NCI-H2196 treated with DMSO at 0.1 percent for 48 hours (cell line): ENCODE measurements at regions not wholly inside any gene's neighbourhood (a gene's known extent, or its start where the extent isn't known, plus 50 kb on each side); places are given as distances from the start of the nearest gene placed in this dataset.
"Not testable (repeated sequence)": the region's sequence is repeated elsewhere in the genome, so short reads cannot be mapped to it uniquely, and the experiment has no call there.

Experiments used
- DNase-seq: peaks from one replicate; lab custom pipeline; 2025; ENCODE audit not compliant: unreplicated experiment; lab: John Stamatoyannopoulos, UW

- DNase-seq = no peak
Observed at GRCh38 chr6:167470101-167470835, 145.4 kb downstream of the TTLL2 start.

GRCh38 chr6:167470836-167471547 lies 146.1 kb downstream of the TTLL2 start:
- no peak for DNase-seq

GRCh38 chr6:167471548-167471930 lies 146.7 kb downstream of the TTLL2 start:
- DNase-seq = no peak

GRCh38 chr6:167472148-167472547 lies 147.3 kb downstream of the TTLL2 start:
- no peak for DNase-seq

DNA sequence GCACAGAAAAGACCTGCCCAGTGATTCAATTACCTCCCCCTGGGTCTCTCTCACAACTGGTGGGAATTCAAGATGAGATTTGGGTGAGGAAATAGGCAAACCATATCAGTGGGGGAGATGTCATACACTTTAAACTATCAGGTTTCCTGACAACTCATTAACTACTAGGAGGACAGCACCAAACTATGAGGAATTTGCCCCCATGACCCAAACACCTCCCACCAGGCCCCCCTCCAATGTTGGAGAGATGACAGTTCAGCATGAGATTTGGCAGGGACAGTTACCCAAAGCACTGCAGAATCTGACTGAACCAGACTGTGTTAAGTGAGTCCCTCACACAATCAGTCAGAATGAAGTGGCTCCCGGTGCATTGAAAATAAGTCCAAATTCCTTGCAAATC lies 148.0 kb downstream of the TTLL2 start:
- DNase-seq = no peak

- DNase-seq = no peak
Observed at GRCh38 chr6:167474171-167474570, 149.3 kb downstream of the TTLL2 start.

DNA sequence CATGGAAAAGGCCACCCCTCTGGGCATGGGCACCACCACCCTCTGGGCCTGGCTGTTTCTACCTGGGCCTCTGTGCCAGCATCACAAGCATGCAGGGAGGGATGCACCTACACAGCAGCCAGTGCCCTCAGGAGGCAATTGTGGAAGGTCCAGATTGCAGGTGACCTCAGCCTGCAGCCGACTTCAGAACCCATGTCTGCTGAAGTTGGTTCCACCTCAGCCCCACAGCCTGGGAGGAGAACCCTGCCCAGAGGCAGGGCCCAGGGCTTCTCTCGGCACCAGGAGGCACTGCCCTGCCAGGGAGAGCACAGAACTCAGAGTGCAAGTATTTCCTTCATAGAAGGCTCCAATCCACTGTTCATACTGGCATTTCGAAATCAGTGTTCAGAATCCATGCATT lies 149.8 kb downstream of the TTLL2 start:
- DNase-seq = no peak

- no peak for DNase-seq
Observed at GRCh38 chr6:167475947-167476346, 151.1 kb downstream of the TTLL2 start.

DNA sequence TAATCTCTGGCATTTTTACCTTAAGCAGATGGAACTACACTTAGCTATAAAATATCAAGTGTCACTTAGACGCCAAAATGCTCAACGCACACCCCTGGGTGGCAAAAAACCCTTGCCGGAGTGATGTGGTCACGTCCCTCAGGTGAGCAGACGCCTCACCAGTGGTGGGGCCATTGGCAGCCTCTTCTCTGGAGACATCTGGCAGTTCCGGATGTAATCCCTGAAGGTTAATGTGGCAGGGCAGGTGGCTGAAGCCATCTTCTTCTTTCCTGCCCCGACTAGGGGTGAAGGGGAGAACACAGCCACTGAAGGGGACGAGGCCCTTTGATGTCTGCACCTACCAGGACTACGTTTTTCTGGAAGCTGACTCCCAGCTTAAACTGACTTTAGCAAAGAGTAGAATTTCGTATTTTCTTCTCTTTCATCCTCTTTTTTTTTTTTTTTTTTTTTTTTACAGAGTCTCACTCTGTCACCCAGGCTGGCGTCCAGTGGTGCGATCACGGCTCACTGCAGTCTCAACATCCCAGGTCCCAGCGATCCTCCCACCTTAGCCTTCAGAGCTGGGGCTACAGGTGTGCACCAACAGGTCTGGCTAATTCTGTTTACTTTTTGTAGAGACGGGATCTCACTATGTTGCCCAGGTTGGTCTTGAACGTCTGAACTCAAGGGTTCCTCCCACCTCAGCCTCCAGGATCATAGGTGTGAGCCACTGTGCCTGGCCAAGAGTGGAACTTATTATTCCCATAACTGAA lies 152.1 kb downstream of the TTLL2 start:
- no peak for DNase-seq

DNA sequence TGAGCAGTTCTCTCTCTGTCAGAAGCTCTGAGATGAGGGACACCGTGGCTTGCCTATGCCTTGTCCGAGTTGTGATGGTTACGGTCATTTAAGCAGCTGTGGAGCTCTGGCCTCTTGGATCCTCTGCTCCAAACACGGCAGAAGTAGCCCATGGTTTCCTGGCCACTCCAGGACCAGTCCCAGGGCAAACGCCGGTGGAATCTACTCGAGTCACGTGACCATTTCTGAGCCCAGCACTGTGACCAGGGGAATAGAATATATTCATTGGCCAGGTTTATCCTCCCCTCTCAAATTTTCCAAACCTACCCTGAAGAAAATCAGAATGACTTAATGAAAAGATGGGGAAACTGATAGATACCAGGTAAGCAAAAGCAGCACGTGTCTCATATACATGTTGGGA lies 152.8 kb downstream of the TTLL2 start:
- no peak for DNase-seq

DNA sequence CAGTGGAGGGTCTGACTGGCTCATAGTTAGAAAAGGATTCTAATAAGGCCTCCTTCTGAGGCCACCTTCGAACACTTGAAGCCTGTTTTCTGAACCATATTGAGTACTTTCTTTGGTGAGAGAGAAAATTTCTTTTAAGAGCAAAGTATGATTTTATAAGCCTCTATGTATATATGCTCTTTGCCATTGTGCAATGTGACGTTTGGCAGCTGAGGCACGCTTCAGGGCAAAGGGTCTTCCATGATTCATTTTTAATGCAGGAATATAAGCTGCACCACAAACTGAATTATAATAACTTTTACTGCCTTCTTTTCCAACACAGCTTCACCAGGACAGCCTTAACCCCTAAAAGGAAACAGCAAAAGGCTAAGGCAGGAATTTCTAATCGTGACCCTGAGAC lies 154.4 kb downstream of the TTLL2 start:
- no peak for DNase-seq

DNA sequence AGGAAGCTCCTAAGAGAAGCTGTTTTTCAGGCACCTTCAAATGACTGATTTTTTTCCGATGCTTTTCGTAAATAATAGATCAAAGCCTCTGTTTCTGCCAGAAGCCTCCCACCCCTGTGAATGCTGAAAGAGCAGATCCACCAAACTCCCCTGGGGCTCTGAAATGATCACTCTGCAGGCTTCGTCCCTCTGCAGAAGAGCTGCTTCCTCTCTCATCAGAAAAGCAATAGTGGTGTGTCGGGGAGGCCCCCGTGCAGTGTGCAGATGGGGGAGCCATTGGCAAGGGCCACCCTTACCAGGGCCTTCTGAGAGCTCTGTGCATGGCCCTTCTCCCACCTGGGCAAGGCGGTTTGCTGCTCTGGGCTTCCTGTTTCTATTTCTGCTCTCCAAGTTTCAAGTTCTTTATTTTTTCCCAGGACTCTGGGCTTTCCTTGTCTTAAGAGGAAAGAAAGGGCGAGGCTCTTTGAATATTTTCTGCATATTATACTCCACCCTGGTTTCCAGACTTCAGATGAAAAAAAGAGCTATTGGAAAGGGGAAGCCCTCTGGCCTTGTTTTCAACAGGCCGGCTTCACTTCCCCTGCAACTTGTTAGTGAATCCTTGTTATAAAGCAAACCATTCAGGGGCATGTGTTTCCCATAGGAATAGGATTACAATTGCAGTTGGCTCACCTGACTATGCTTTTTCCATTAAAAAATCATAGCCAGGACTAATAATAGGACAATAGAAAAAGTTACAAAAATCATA lies 155.2 kb downstream of the TTLL2 start:
- no peak for DNase-seq

GRCh38 chr6:167481307-167481926 lies 156.5 kb downstream of the TTLL2 start:
- no peak for DNase-seq

- DNase-seq = not testable (repeated sequence)
Observed at GRCh38 chr6:167482801-167483200, 157.9 kb downstream of the TTLL2 start.

- no peak for DNase-seq
Observed at GRCh38 chr6:167485186-167485978, 160.5 kb downstream of the TTLL2 start.

DNA sequence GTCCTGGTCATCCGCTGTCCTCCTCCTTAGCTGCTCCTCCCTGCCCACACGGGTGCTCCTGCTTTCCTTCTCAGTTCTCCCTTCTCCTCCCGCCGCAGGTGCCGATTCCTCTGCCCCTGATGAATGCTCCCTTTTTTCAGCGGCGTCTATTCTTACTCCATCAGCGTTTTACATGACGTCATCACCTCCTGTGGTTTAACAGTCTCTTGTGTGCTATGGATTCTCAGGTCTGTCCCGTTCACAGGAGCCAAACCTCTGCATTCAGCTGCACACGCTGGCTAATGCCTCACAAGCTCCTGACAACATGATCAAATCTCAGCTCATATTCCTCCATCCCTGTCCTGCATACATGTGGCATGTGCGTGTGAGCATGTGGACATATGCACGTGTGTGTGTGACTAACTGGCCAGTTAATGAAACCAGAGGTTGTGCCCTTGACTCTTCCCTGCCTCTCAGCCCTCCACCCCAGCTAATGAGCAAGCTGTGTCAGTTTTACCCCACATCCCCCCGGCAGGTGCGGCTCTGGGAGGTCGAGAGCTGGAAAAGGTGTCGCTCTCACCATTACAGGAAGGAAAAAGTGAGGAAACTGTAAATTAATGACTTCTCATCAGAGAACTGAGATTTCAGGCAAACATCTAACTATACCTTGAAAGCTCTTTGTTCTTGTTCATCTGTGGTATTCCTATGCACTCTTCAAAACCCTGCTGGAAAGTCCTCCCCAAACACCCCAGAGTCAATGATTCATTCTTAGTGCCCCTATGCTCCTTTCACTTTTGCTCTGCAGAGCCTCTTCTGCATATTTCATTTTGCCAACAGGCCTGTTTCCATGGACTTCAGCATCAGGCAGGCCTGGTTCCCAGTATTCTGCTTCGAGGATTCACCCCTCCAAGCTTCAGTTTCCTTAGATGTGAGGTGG lies 163.1 kb downstream of the TTLL2 start:
- DNase-seq = no peak

DNA sequence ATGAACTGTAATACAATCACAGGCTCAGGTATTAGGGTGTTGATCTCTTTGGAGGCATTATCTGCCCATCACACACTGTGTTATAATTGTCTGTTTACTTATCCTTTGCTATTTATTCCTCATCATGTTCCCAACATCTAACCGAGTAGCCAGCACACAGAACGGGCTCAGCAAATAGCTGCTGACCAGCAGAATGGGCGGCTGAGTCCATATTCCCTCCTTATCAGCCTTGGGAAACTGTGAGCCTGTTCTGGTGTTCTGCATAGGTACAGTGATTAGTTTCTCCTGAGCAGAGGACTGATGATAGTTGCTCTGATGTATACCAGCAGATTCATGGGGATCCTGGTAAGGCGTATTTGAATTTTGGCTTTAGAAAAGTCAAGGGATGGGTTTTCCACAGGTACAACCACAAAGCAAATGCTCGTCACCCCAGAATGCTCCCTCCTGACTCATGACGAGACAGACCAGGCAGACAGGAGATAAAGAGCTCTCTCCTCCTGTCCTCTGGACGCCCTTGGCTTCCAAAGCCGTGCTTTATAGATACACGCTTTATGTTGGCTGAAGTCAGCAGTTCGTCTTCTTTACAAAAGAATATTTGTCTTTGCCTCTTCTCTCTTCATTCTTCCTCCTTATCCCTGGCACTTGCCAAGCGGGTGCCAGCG lies 166.7 kb downstream of the TTLL2 start:
- no peak for DNase-seq

DNA sequence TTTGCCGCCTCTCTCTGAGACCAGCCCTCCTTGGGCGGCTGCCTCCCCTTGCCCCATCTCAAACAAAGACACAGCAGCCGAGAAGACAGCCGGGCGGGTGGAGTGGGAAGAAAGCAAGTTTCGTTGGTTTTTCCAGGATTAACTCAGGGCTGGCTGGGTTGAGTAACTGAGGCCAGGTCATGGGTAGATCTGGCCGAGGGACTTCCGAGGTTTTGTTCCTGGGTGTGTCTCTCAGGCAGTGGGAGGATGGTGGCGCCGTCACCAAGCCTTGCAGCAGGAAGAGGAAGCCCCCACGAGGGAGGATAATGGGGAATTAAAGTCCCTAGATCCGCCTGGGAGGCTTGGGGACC lies 167.2 kb downstream of the TTLL2 start:
- no peak for DNase-seq

DNA sequence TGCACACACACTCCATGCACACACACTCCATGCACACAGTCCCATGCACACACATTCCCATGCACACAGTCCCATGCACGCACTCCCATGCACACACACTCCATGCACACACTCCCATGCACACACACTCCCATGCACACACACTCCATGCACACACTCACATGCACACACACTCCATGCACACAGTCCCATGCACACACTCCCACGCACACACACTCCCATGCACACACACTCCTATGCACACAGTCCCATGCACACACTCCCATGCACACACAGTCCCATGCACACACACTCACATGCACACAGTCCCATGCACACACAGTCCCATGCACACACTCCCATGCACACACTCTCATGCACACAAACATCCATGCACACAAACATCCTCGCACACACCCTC lies 168.4 kb downstream of the TTLL2 start:
- DNase-seq = no peak
